Vagina (tissue), 2 donors: ENCODE measurements at regions not wholly inside any gene's neighbourhood (a gene's known extent, or its start where the extent isn't known, plus 50 kb on each side); places are given as distances from the start of the nearest gene placed in this dataset.

ENCODE experiments used
- CTCF ChIP-seq, 3 experiments: fragments of 450-650 bp in 2 of 3; fragments of 200-600 bp in 1 of 3; sonication (generic) in 1 of 3; IDR thresholded peaks; one replicate each; pipeline ENCODE4 v1.5.1; 2017 to 2019; ENCODE audit warnings: antibody characterized with exemption in 3 of 3, mild to moderate bottlenecking in 2 of 3, moderate library complexity in 2 of 3
- POLR2A ChIP-seq, 2 donors: fragments of 450-650 bp; IDR thresholded peaks; one replicate each; pipeline ENCODE4 v1.6.1; 2017; ENCODE audit warnings: antibody characterized with exemption in 2 of 2, mild to moderate bottlenecking in 2 of 2, moderate library complexity in 2 of 2

DNA sequence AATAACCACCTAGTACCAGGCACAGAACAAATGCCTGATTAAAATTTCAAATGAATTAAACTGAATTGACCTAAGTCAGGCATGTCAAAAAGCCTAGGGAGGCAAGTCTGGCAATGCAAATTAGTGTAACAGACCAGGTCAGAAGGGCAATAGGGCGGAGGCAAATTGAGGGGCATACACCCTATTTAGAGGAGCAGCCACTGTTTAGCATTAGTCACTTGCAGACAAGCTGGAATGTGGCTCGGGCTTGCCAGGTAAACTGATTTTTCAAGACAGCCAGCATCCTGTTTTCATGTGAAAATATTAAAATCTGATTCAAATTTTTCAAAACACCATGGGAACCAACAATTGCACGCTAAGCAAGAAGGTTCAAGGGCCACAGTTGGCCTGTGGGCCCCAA, 160.3 kb downstream of the EN1 start:
- no peak for TF ChIP-seq CTCF (IDR thresholded peaks at IDR 0.05)
- no peak for TF ChIP-seq POLR2A (IDR thresholded peaks at IDR 0.05)
